Colon (tissue), 2 donors: ENCODE measurements at regions not wholly inside any gene's neighbourhood (a gene's known extent, or its start where the extent isn't known, plus 50 kb on each side); places are given as distances from the start of the nearest gene placed in this dataset.

Source experiments
- FAIRE-seq: peaks from 2 replicates; lab custom pipeline; 2012; peaks lifted over from hg19 to GRCh38; lab: Jason Lieb, UNC
- donor health status: control.
- donor health status: control.

DNA sequence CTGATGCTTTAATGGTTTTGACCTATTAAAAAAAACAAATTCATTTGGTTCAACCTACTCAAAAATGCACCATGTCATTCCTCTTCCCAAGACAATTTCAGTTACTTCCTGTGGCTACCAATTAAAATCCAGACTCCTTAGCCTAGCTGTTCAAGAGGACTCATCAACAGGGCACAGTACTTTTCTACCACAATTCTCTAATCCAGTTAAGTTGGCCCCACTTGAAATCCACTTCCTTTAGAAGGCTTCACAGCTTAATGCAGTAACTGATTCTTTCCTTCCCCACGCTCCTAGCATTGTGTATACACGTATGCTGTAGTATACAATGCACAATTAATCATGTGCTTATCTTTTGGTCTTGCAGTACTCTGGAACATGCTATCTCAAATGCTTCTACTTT, 129.8 kb downstream of the UGT8 start:
- FAIRE-seq: no peak

DNA sequence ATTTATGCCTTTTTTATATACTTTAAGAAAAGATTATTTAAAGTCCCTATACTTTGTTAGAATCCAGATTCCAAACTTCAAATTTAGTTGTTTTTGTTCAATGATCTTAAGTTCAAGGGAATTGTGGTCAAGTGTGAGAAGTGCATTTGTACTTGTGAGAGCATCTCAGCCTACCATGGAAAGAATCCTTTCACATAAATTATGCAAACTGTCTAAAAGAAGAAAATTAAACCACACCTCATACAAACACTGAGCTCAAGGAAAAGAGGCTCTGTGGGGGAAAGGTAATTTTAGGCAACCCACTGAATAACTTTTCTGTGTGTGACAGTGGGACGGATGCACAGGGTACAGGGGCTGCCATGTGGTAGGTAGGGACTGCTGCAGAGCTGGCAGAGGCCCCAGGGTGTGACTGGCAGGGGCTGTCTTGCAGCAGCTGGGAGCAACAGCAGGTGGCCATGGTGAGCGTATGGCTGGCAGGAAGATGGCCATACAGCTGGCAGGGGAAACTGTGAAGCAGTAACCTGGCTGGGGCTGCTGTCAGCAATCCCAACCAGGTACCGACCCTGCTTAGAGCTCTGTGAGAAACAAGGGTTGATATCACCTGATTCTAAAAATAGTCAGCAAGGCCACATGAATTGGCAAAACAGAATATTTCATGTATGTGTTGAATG, 130.6 kb downstream of the UGT8 start:
- no peak for FAIRE-seq

DNA sequence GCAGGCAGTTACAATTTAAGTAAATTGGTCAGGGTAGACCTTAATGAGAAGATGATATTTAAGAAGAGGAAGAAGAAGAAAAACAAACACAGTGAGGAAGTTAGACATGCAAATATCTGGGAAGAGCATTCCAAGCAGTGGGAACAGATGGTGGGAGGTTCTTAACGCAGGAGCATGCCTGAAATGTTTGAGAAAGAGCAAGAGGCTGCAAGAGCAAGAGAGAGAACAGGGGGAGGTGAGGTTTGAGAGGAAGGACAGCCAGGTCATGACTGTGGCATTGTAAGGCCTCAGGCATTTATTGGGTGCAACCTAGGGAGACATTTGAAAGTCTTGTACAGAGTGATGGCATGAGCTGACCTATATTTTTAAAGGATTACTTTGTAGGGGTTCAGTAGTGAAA, 136.0 kb downstream of the UGT8 start:
- FAIRE-seq: no peak

DNA sequence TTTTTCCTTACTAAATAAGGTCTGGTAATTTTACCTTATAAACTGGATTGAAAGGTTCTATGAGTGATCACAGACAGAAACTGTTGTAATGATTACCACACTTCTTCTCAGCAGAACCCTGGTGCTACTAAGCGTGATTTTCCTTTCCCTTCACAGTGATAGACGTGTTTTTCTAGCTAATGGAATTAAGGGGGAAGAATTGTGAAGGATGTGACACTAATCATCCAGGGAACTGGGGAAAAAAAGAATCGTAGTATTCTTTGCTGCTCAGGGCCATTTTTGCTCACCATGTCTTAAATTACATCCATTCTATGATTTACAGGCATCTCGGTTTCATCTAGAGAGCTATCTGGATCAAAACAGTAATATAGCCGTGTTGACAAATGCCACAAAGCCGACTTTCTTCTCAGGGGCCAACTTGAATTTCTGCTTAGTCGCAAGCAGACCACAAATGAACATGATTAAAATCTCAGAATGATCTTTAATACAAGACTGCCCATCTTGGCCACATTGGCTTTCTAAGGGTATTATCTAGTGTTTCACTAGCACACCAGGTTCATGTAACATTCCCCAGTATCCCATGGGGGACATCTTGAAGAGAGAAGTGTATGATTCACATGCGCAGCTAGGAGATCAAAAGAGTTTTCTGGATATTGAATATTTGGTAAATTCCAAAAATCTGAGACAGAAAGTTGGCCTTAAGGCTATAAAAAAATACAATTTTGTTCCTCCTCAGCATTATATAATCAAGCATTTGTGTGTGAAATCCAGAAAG, 154.0 kb downstream of the UGT8 start:
- FAIRE-seq: no peak

DNA sequence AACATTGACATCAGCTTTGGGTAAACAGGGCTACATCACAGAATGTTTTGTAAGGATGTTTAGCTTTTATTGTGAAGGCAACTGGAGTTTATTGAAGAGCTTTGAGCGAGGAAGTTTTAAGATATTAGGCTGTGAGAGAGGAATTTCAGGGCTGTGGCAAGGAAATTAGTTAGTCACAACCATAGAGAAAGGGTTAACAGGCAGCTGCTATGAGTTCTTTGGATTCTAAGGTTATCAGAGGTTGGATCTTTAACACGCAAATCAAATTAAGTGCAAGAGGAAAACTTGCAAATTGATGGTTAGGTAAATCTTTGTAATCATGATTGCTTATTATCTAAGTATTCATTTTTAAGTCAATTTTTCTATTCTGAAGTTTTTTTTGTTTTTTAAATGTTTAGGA, 156.0 kb downstream of the UGT8 start:
- peak; percentile 68 for FAIRE-seq

DNA sequence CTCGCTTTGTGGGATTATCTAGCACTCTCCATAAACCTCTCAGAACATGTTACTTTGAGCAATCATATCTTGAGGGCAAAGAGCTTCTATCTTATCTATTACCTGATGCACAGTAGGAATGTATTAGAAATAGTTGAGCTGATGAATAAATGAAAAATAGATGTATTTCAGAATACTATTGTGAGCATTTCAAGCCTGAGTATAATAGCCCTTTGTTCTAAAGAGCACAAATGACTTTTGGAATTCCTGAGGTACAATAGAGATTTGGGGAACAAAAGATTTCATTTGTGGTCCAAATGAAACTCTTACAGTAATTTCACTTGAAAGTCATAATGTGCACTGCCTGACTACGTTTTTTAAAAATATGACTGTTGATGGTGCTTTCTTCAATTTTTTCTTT, 159.5 kb downstream of the UGT8 start:
- FAIRE-seq: no peak

DNA sequence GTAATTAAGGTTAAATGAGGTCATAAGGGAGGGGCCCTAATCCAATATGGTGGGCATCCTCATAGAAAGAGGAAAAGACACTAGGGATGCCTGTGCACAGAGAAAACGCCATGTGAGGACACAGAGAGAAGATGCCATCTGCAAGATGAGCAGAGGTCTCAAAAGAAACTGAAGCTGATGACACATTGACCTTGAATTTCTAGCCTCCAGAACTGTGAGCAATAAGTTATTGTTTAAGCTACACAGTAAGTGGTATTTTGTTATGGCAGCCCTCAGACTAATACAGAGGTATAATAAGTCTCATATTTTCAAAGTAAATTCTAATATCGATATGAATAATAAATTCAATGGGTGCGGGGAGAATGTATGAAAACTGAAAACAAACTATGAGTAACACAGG, 169.9 kb downstream of the UGT8 start:
- no peak for FAIRE-seq

DNA sequence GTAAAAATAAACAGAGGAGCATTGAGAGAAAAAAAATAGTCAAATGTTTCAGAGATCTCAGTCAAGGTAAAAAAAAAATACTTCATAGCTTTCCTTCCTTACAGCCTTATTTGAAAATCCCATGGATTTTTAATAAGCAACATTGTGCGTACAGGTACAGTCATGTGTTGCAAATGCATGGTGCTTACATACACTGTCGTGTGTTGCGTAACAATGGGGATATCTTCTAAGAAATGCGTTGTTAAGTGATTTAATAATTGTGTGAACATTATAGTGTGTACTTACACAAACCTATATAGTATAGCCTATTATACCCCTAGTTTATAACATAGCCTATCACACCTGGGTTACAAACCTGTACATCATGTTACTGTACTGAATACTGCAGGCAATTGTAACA, 172.0 kb downstream of the UGT8 start:
- FAIRE-seq: no peak

DNA sequence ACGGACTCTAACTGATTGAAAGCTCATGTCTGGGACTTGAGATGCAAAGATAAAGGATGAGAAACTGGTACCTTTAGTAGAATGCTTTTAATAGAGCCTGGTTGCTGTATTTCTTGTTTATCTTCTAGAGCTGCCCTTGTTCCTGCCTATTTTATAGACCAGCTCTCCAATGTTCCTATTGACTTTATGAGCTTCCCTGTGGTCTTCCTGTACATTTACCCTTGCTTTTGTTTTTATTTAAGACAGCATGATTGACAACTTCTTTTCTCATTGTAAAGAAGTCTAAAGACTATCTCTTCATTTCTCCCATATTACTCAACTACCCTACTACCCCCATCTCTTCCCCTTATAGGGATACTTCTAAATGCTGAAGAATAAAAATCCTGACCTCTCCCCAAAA, 174.7 kb downstream of the UGT8 start:
- no peak for FAIRE-seq
